HepG2 (cell line): ENCODE measurements at regions not wholly inside any gene's neighbourhood (a gene's known extent, or its start where the extent isn't known, plus 50 kb on each side); places are given as distances from the start of the nearest gene placed in this dataset.

Source experiments
- ARHGAP35 ChIP-seq: sonication (generic); formaldehyde crosslinking; IDR thresholded peaks from 2 replicates; pipeline ENCODE4 v1.9.0; 2022; ENCODE audit warnings: mild to moderate bottlenecking, inconsistent platforms, moderate library complexity, missing genetic modification reagents, borderline replicate concordance
- ATF5 ChIP-seq: sonication (generic); formaldehyde crosslinking; IDR thresholded peaks from 2 replicates; pipeline ENCODE4 v1.4.0; 2020; ENCODE audit warnings: mild to moderate bottlenecking, low read depth, missing genetic modification reagents
- FOXM1 ChIP-seq: sonication (generic); formaldehyde crosslinking; IDR thresholded peaks from 2 replicates; pipeline ENCODE4 v1.5.0; 2020; ENCODE audit warnings: missing genetic modification reagents
- PAX8 ChIP-seq: sonication (generic); formaldehyde crosslinking; IDR thresholded peaks from 2 replicates; pipeline ENCODE4 v1.8.0; 2022; ENCODE audit warnings: mild to moderate bottlenecking, missing genetic modification reagents, borderline replicate concordance
- TF ChIP-seq, protein P1 (sequence below): sonication (generic); formaldehyde crosslinking; IDR thresholded peaks from 2 replicates; pipeline ENCODE4 v1.5.0; 2020; ENCODE audit warnings: mild to moderate bottlenecking, missing genetic modification reagents, borderline replicate concordance

- TF ChIP-seq, protein P1, sequence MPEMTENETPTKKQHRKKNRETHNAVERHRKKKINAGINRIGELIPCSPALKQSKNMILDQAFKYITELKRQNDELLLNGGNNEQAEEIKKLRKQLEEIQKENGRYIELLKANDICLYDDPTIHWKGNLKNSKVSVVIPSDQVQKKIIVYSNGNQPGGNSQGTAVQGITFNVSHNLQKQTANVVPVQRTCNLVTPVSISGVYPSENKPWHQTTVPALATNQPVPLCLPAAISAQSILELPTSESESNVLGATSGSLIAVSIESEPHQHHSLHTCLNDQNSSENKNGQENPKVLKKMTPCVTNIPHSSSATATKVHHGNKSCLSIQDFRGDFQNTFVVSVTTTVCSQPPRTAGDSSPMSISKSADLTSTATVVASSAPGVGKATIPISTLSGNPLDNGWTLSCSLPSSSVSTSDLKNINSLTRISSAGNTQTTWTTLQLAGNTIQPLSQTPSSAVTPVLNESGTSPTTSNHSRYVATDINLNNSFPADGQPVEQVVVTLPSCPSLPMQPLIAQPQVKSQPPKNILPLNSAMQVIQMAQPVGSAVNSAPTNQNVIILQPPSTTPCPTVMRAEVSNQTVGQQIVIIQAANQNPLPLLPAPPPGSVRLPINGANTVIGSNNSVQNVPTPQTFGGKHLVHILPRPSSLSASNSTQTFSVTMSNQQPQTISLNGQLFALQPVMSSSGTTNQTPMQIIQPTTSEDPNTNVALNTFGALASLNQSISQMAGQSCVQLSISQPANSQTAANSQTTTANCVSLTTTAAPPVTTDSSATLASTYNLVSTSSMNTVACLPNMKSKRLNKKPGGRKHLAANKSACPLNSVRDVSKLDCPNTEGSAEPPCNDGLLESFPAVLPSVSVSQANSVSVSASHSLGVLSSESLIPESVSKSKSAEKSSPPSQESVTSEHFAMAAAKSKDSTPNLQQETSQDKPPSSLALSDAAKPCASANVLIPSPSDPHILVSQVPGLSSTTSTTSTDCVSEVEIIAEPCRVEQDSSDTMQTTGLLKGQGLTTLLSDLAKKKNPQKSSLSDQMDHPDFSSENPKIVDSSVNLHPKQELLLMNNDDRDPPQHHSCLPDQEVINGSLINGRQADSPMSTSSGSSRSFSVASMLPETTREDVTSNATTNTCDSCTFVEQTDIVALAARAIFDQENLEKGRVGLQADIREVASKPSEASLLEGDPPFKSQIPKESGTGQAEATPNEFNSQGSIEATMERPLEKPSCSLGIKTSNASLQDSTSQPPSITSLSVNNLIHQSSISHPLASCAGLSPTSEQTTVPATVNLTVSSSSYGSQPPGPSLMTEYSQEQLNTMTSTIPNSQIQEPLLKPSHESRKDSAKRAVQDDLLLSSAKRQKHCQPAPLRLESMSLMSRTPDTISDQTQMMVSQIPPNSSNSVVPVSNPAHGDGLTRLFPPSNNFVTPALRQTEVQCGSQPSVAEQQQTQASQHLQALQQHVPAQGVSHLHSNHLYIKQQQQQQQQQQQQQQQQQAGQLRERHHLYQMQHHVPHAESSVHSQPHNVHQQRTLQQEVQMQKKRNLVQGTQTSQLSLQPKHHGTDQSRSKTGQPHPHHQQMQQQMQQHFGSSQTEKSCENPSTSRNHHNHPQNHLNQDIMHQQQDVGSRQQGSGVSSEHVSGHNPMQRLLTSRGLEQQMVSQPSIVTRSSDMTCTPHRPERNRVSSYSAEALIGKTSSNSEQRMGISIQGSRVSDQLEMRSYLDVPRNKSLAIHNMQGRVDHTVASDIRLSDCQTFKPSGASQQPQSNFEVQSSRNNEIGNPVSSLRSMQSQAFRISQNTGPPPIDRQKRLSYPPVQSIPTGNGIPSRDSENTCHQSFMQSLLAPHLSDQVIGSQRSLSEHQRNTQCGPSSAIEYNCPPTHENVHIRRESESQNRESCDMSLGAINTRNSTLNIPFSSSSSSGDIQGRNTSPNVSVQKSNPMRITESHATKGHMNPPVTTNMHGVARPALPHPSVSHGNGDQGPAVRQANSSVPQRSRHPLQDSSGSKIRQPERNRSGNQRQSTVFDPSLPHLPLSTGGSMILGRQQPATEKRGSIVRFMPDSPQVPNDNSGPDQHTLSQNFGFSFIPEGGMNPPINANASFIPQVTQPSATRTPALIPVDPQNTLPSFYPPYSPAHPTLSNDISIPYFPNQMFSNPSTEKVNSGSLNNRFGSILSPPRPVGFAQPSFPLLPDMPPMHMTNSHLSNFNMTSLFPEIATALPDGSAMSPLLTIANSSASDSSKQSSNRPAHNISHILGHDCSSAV (CRISPR knock-in tag), result no peak
- TF ChIP-seq FOXM1 (CRISPR knock-in tag), result no peak
- no peak for TF ChIP-seq ARHGAP35 (CRISPR knock-in tag)
- no peak for TF ChIP-seq ATF5 (CRISPR knock-in tag)
- TF ChIP-seq PAX8 (CRISPR knock-in tag), result no peak
These were observed 226.7 kb upstream of the MCTP2 start (continued) for GRCh38 chr15:94004697-94005096.
